Pulmonary artery endothelial cell (primary cell): ENCODE measurements at regions not wholly inside any gene's neighbourhood (a gene's known extent, or its start where the extent isn't known, plus 50 kb on each side); places are given as distances from the start of the nearest gene placed in this dataset.

Source experiments
- DNase-seq: peaks from one replicate; pipeline ENCODE4 v3.0.0-alpha.2; 2011; ENCODE audit warnings: low read depth, low spot score

GRCh38 chr6:163935158-163935762, 520.7 kb downstream of the QKI start:
- no peak for DNase-seq

DNA sequence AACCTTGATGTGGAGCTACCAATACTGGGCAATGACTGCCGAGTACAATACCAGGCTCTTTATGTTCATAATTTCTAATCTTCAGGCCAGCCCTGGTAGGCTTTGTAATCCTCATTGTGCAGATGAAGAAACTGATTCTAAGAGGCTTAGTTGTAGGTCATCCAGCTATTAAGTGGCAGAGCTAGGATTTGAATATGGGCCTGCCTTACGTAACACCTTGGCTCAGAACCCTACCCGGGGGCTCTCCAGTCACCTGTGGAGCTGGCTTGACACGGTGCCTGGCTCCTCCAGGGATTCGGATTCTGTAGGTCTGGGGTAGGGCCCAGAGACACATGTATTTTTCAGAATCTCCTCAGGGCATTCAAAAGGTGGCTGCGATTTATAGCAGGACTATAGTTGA, 515.5 kb downstream of the QKI start:
- no peak for DNase-seq

DNA sequence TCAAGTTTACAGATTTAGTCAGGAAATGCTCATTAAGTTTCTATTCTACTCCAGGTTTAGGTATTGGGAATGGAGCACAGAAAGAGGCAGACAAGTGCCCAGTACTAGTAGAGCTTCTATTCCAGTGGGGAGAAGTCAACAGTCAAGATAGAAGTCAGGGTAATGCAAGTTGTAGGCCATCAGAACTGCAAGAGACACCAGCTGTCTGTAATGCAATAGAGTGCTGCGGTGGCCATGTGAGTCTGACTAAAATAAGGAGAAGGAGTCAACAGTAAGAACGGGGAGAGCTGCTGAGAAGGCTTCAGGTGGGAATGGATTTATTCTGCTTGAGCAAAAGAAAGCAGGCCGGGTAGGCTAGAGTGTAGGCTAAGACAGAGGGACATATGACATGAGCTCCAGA, 515.0 kb downstream of the QKI start:
- DNase-seq, result no peak

GRCh38 chr6:163926642-163927041, 512.1 kb downstream of the QKI start:
- DNase-seq, result no peak

DNA sequence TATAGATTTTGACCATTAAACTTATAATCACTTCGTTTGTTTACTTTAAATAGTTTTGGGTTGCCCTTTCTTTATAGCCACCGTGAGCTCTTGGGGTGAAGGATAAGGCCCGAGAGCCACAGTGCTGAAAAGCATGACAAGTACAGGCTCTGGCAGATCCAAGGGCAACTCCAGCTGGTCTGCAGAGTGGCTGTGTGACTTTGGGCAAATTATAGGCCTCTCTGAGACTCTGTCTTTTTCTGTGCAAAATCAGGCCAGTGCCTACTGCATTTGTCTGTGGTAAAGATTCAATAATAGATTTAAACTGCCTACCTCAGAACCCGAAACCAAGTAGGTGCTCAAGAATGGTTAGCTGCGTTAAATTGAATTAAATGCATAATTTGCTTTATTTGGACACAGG, 511.3 kb downstream of the QKI start:
- no peak for DNase-seq

DNA sequence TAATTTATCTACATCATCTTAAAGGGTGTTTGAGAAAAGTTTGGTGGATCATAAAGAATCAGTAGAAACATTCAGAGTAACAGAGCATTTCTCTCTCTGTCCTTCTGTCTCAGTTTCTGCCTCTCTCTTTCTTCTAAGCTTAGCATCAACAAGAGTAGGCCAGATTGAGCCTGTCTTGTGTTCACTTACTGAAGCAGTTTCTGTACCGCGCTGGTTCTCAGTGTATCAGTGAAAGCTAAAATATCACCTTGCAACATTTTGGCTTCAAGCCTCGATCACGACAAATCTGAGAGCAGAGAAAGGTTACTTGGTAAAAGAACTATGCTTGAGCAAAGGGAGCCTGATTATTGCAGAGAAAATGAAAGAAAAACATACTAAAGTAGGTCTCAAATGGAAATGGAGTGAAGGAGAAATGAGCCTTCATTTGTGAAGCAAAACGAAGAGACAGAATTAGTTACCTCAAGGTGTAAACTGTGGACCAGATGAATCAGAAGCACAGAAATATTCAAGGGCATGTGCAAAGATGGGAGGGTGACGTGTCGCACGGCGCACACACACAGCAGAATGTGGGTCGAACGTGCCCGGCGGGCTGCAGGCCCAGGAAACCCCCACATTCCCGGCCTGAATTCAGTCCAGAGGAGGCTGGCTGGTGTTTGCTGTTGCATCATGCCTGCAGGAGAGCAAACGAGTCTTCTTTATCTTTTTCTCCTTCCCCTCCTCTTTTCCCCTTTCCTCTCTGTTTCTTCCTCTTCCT, 509.3 kb downstream of the QKI start:
- no peak for DNase-seq

DNA sequence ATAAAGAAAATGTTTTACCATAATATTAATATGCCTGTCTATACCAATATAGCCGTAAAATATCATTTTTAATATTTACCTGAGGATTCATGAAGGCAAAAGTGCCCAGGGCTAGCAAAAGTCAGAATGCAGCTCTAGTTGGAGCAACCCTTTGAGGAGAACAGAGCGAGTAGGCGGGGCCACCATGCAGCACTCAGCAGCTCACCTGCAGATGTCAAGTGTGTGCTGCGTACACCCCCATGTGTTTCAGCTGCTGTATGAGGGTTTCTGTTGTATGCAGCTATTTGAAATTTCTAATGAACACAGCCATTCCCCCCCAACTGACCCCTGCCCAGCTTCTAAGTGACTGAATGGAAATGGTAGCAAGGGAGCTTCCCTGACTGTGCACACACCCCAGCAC, 508.0 kb downstream of the QKI start:
- DNase-seq, result no peak

GRCh38 chr6:163919652-163920051, 505.1 kb downstream of the QKI start:
- no peak for DNase-seq

GRCh38 chr6:163916315-163917081, 502.0 kb downstream of the QKI start:
- no peak for DNase-seq

DNA sequence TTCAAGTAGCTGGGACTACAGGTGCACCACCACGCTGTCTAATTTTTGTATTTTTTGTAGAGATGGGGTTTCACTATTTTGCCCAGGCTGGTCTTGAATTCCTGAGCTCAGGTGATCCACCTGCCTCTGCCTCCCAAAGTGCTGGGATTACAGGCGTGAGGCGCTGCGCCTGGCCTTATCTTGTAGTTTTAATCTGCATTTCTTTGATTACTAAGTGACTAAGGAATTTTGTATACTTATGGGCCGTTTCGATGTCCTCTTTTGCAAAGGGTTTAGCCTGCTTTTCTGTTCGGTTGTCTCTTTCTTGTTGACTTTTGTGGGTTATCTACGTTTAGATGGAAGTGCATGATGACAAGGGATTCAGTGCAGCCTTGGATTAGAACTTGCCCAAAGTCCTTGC, 500.6 kb downstream of the QKI start:
- no peak for DNase-seq

- no peak for DNase-seq
These were observed 498.5 kb downstream of the QKI start for GRCh38 chr6:163913045-163913444.

- DNase-seq, result no peak
These were observed 491.6 kb downstream of the QKI start for GRCh38 chr6:163906006-163906710.

DNA sequence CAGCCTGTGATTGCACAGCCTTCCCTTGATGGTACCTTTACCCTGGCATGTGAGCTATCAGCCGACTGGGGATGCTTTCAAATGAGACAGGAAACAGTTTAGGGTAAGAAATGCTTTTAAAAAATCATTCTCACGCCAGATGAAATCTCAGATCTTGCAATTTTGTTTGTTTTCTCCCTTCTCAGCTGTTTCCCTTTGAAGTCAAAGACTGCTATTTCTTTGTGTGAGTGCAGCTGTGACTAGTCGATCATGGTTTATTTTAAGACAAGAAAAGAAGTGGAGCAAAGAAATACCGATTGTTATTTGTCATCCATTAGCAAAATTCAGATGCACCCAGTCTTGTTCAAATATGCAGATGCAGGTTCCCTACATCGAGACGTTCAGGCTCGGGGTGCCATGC, 489.7 kb downstream of the QKI start:
- DNase-seq, result no peak

DNA sequence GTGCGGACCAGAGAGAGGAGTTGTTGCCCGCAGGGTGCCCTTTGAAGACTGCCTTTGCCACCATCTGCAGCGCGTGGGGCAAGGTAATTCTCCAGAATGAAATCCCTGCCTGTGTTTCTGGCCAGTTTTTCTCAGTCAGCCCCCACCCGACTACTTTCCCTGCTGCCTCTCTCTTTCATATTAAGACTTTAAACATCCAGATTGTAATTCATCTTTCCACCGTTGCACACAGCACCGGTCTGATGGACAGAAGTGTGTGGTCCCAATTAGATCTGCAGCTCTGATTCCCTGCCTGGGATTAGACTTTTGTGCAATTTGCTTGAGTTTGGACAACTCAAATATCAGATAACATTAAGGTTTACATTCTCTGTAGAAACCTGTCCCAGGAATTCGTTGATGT, 489.0 kb downstream of the QKI start:
- DNase-seq, result no peak

- no peak for DNase-seq
These were observed 488.5 kb downstream of the QKI start for GRCh38 chr6:163902993-163903392.

DNA sequence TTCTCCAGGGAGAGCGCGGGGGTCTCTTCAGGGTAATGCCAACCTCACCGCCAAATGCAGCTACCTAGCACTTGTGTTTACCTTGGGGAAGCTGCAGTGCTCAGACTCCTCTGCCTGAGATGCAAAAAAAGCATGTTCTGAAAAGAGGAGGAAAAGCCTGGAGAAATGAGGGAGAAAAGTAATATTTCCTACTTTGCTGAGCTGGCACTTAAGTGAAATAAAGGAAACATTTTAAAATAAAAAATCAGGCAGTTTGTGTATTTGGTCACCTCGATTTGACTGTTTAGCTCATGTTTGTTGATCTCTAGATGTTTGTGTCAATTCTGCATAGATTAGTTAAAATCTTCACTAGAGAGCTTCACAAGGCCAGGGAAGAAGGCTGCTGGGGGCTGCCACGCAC, 487.2 kb downstream of the QKI start:
- no peak for DNase-seq

DNA sequence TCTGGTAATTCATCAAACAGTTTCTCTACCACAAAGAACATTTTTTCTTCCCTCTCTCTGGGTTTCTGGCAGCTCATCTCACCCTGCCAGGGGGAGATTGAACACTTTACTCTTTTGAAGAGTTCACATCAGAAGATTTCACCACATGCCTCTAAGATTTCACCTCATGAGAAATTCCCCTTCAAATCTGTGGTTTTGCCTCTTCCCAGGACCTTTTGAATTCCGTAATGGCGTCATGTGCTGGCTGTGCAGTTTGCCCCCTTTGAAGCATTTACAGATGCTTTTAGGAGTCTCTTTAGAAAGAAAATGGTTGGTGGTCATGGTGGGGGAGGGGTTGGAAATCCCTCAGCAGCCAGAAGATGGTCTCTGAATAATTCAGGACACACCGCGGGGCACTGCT, 486.1 kb downstream of the QKI start:
- no peak for DNase-seq

- DNase-seq, result no peak
These were observed 483.2 kb downstream of the QKI start for GRCh38 chr6:163897669-163898068.

DNA sequence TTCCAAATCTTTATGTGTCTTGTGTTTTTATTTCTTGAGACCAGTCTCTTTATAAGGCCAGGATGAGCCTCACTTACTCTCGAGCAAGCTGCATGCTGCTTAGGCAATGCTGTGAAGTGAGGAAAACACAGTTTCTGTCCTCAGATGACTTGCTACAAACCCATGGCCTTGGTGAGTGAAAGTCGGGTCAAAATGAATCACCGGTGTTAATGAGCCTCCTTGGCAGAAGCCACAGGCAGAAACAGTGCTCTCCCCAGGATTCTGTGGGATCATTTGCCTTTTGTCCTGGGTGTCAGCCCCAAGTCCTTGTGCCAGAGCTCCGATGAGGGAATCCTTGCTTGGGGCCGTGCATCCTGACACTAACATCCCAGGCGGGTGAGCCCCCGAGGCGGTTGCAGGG, 482.5 kb downstream of the QKI start:
- DNase-seq, result no peak

GRCh38 chr6:163895162-163895561, 480.6 kb downstream of the QKI start:
- DNase-seq, result no peak

GRCh38 chr6:163893609-163894189, 479.2 kb downstream of the QKI start:
- DNase-seq, result no peak
